ENCODE measurements at regions not wholly inside any gene's neighbourhood (a gene's known extent, or its start where the extent isn't known, plus 50 kb on each side); places are given as distances from the start of the nearest gene placed in this dataset.

DNA sequence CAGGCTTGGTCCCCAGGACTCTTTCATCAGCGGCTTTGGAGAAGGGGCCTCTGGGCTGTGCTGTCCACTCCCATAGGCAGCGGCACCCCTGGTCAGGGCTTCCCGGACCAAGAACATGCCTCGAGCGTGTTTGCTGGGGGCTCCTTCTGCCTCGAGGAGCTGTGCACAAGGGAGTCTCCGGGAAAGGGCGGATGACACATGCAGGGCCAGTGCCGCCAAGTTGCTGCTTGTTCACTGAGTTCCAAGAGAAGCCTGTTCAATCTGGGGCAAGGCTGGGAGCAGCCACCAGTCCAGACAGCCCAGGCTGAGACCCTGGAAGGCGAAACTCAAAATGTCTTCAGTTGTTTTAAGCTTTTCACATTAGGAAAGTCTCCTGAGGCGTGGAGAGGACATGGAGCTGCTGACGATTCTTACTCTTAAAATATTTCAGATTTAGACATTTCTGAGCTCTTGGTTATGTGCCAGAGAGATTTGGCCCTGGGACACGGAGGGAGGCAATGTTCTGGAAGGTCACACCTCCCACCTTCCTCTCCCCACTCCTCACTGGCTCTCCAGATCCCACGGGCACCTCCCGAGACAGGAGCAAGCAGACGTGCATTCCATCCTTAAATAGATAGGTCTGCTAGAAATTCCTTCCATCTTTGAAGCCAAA lies 84.5 kb upstream of the ZNF469 start:
- CTCF ChIA-PET (ENCODE audit: low intra/inter-chr PET ratio): no interaction called here
- peaks cover 20 to 89% of the 10 kb centered on the region in 2 experiments for H3K27me3 ChIP-seq (ENCODE audit: control insufficient read depth in 2 of 2, insufficient read depth in 2 of 2, low read length in 2 of 2)
- no TSS peak for BruUV-seq (replicated peaks)
- in situ Hi-C loops (cut with MboI) (no loop called here), intact Hi-C loops (cut with micrococcal nuclease) (no loop called here)
- DNase-seq (ENCODE audit: extremely low read depth in 1 of 4, low spot score in 3 of 4) (no peak), ATAC-seq (no peak), FAIRE-seq (no peak)
- no peaks in the 10 kb centered on the region for H4K20me1 ChIP-seq (replicated peaks; ENCODE audit: control insufficient read depth, insufficient read depth, low read length)
- H3K9me1 ChIP-seq (ENCODE audit: control insufficient read depth, insufficient read depth, low read length): no peaks in the 10 kb centered on the region
- no peaks in the 10 kb centered on the region for H3K79me2 ChIP-seq (ENCODE audit: control insufficient read depth, insufficient read depth, low read length)
- no peak overlapping the region for H3K27ac ChIP-seq (ENCODE audit: extremely low read depth, low read depth, low read length)
- H3K4me1 ChIP-seq (replicated peaks in 1 of 2; ENCODE audit: control insufficient read depth in 2 of 2, insufficient read depth in 2 of 2, low read length in 2 of 2): peaks cover 0 to 29% of the 10 kb centered on the region in 2 experiments; a peak in 3 of 5 replicates
- no peaks in the 10 kb centered on the region for H3K9me3 ChIP-seq (replicated peaks; ENCODE audit: control insufficient read depth, insufficient read depth, low read depth, low read length)
- 8% methylated on average over 16 of the region's 16 CpGs for WGBS (ENCODE audit: insufficient coverage, low coverage, missing lambda C conversion rate)
- POLR2A ChIA-PET: interaction anchor here (0.6 to 1.0 kb wide), 3 partner anchors 12 to 197 kb away, joined by 3 read pairs; no protein-coding TSS in a partner anchor
- no peak overlapping the region for H3K9ac ChIP-seq (ENCODE audit: insufficient read depth in 1 of 2, low read depth in 2 of 2, low read length in 2 of 2)
- no peak overlapping the region for H3K4me2 ChIP-seq (ENCODE audit: insufficient read depth, low read length)
- TF ChIP-seq RERE (CRISPR knock-in tag; IDR thresholded peaks at IDR 0.05; ENCODE audit: borderline replicate concordance) (no peak), ZNF830 (CRISPR knock-in tag; IDR thresholded peaks at IDR 0.05) (no peak), CCNT2 (IDR thresholded peaks at IDR 0.05; ENCODE audit: borderline replicate concordance, extremely low read depth, insufficient read length, low read depth, low read length) (no peak), IRF9 (tag; IDR thresholded peaks at IDR 0.05) (no peak), MXI1 (IDR thresholded peaks at IDR 0.05; ENCODE audit: low read depth, low read length) (no peak), MAZ (CRISPR knock-in tag; conservative IDR thresholded peaks at IDR 0.05 in 1 of 2, IDR thresholded peaks at IDR 0.05 in 1 of 2) (no peak)
- TF ChIP-seq, protein P1, sequence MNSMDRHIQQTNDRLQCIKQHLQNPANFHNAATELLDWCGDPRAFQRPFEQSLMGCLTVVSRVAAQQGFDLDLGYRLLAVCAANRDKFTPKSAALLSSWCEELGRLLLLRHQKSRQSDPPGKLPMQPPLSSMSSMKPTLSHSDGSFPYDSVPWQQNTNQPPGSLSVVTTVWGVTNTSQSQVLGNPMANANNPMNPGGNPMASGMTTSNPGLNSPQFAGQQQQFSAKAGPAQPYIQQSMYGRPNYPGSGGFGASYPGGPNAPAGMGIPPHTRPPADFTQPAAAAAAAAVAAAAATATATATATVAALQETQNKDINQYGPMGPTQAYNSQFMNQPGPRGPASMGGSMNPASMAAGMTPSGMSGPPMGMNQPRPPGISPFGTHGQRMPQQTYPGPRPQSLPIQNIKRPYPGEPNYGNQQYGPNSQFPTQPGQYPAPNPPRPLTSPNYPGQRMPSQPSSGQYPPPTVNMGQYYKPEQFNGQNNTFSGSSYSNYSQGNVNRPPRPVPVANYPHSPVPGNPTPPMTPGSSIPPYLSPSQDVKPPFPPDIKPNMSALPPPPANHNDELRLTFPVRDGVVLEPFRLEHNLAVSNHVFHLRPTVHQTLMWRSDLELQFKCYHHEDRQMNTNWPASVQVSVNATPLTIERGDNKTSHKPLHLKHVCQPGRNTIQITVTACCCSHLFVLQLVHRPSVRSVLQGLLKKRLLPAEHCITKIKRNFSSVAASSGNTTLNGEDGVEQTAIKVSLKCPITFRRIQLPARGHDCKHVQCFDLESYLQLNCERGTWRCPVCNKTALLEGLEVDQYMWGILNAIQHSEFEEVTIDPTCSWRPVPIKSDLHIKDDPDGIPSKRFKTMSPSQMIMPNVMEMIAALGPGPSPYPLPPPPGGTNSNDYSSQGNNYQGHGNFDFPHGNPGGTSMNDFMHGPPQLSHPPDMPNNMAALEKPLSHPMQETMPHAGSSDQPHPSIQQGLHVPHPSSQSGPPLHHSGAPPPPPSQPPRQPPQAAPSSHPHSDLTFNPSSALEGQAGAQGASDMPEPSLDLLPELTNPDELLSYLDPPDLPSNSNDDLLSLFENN (IDR thresholded peaks at IDR 0.05; ENCODE audit: low read depth in 2 of 2, low read length in 2 of 2): no peak
- no peaks in the 10 kb centered on the region for H3K36me3 ChIP-seq (ENCODE audit: control insufficient read depth, insufficient read depth, low read length)
- H3K4me3 ChIP-seq: no peak overlapping the region
- no peak overlapping the region for H2AFZ ChIP-seq (ENCODE audit: low read depth, low read length)

Data from K562 (cell line).